ENCODE measurements at regions not wholly inside any gene's neighbourhood (a gene's known extent, or its start where the extent isn't known, plus 50 kb on each side); places are given as distances from the start of the nearest gene placed in this dataset.

GRCh38 chr12:75596406-75596805 lies 85.0 kb upstream of the KRR1 start:
- DNase-seq (ENCODE audit: low read depth) = no peak

GRCh38 chr12:75592638-75593335 lies 81.4 kb upstream of the KRR1 start:
- no peak for DNase-seq (ENCODE audit: low read depth)

- no peak for DNase-seq (ENCODE audit: low read depth)
Observed at GRCh38 chr12:75592086-75592485, 80.7 kb upstream of the KRR1 start.

- DNase-seq (ENCODE audit: low read depth) = no peak
Observed at GRCh38 chr12:75591628-75592027, 80.2 kb upstream of the KRR1 start.

GRCh38 chr12:75589801-75590200 lies 78.4 kb upstream of the KRR1 start:
- no peak for DNase-seq (ENCODE audit: low read depth)

GRCh38 chr12:75587340-75588106 lies 76.1 kb upstream of the KRR1 start:
- no peak for DNase-seq (ENCODE audit: low read depth)

- DNase-seq (ENCODE audit: low read depth) = no peak
Observed at GRCh38 chr12:75585330-75585729, 73.9 kb upstream of the KRR1 start.

GRCh38 chr12:75583355-75583754 lies 71.9 kb upstream of the KRR1 start:
- DNase-seq (ENCODE audit: low read depth) = no peak

GRCh38 chr12:75581515-75581914 lies 70.1 kb upstream of the KRR1 start:
- no peak for DNase-seq (ENCODE audit: low read depth)

- no peak for DNase-seq (ENCODE audit: low read depth)
Observed at GRCh38 chr12:75579552-75579951, 68.1 kb upstream of the KRR1 start.

- no peak for DNase-seq (ENCODE audit: low read depth)
Observed at GRCh38 chr12:75578546-75578945, 67.1 kb upstream of the KRR1 start.

- no peak for DNase-seq (ENCODE audit: low read depth)
Observed at GRCh38 chr12:75577812-75578211, 66.4 kb upstream of the KRR1 start.

GRCh38 chr12:75571656-75572205 lies 60.3 kb upstream of the KRR1 start:
- DNase-seq (ENCODE audit: low read depth) = no peak

- DNase-seq (ENCODE audit: low read depth) = no peak
Observed at GRCh38 chr12:75571204-75571603, 59.8 kb upstream of the KRR1 start.

GRCh38 chr12:75568801-75569200 lies 57.4 kb upstream of the KRR1 start:
- no peak for DNase-seq (ENCODE audit: low read depth)

GRCh38 chr12:75568393-75568792 lies 57.0 kb upstream of the KRR1 start:
- DNase-seq (ENCODE audit: low read depth) = no peak

GRCh38 chr12:75565795-75566194 lies 54.4 kb upstream of the KRR1 start:
- DNase-seq (ENCODE audit: low read depth) = no peak

- DNase-seq (ENCODE audit: low read depth) = no peak
Observed at GRCh38 chr12:75564852-75565251, 53.4 kb upstream of the KRR1 start.

GRCh38 chr12:75564398-75564797 lies 53.0 kb upstream of the KRR1 start:
- no peak for DNase-seq (ENCODE audit: low read depth)

- DNase-seq (ENCODE audit: low read depth) = no peak
Observed at GRCh38 chr12:75563351-75563750, 51.9 kb upstream of the KRR1 start.

GRCh38 chr12:75561921-75562320 lies 50.5 kb upstream of the KRR1 start:
- DNase-seq (ENCODE audit: low read depth) = no peak

All from CMK (cell line).